ENCODE measurements at regions not wholly inside any gene's neighbourhood (a gene's known extent, or its start where the extent isn't known, plus 50 kb on each side); places are given as distances from the start of the nearest gene placed in this dataset.

- no peak for ATAC-seq (ENCODE audit: poor library complexity)
- no peaks in the 10 kb centered on the region for H3K4me1 ChIP-seq (ENCODE audit: insufficient read depth, low read length)
- ChIA-PET CTCF (no interaction called here), POLR2A (no interaction called here)
- H3K36me3 ChIP-seq (ENCODE audit: insufficient read depth, low read length): no peaks in the 10 kb centered on the region
- H3K4me3 ChIP-seq (ENCODE audit: low read length): no peak overlapping the region
- no peak for TF ChIP-seq CTCF (IDR thresholded peaks at IDR 0.05)
- Mint-ChIP-seq H3K9me3 (peaks cover 7% of the 10 kb centered on the region), H3K27me3 (no peaks in the 10 kb centered on the region), H3K4me3 (no peak overlapping the region), H3K27ac (no peak overlapping the region), H3K4me1 (ENCODE audit: low read depth) (no peaks in the 10 kb centered on the region), H3K36me3 (ENCODE audit: low read depth) (no peaks in the 10 kb centered on the region)
- peaks cover 0 to 3% of the 10 kb centered on the region in 2 experiments for H3K9me3 ChIP-seq (ENCODE audit: control insufficient read depth in 1 of 2, insufficient read depth in 1 of 2, low read length in 2 of 2)
- no peak for DNase-seq
- intact Hi-C loops (cut with DNase I, micrococcal nuclease): no loop called here
- H3K27me3 ChIP-seq (ENCODE audit: control insufficient read depth in 1 of 2, insufficient read depth in 2 of 2, low read length in 2 of 2): no peaks in the 10 kb centered on the region
- no peak overlapping the region for H3K27ac ChIP-seq (ENCODE audit: low read depth in 1 of 2, low read length in 2 of 2)
Measured at GRCh38 chr2:82237994-82238662, 1933.6 kb upstream of the LRRTM1 start.

GRCh38 chr2:82234283-82234874, 1929.8 kb upstream of the LRRTM1 start:
- POLR2A ChIA-PET: no interaction called here
- Mint-ChIP-seq H3K9me3 (peaks cover 2% of the 10 kb centered on the region), H3K27me3 (no peaks in the 10 kb centered on the region), H3K4me3 (no peak overlapping the region), H3K27ac (no peak overlapping the region), H3K4me1 (ENCODE audit: low read depth) (no peaks in the 10 kb centered on the region), H3K36me3 (ENCODE audit: low read depth) (no peaks in the 10 kb centered on the region)
- no peak overlapping the region for H3K27ac ChIP-seq (ENCODE audit: low read depth in 1 of 2, low read length in 2 of 2)
- DNase-seq: no peak
- no peak for TF ChIP-seq CTCF (IDR thresholded peaks at IDR 0.05)
- no peaks in the 10 kb centered on the region for H3K36me3 ChIP-seq (ENCODE audit: insufficient read depth, low read length)
- no peaks in the 10 kb centered on the region for H3K27me3 ChIP-seq (ENCODE audit: control insufficient read depth in 1 of 2, insufficient read depth in 2 of 2, low read length in 2 of 2)
- no peak for ATAC-seq (ENCODE audit: poor library complexity)
- H3K4me1 ChIP-seq (ENCODE audit: insufficient read depth, low read length): no peaks in the 10 kb centered on the region
- CTCF ChIA-PET: no interaction called here
- H3K9me3 ChIP-seq (ENCODE audit: control insufficient read depth in 1 of 2, insufficient read depth in 1 of 2, low read length in 2 of 2): peaks cover 0 to 3% of the 10 kb centered on the region in 2 experiments
- intact Hi-C loops (cut with DNase I, micrococcal nuclease): no loop called here
- no peak overlapping the region for H3K4me3 ChIP-seq (ENCODE audit: low read length)

- Histone ChIP-seq H3K27ac (ENCODE audit: low read depth in 1 of 2, low read length in 2 of 2) (no peak overlapping the region), H3K36me3 (ENCODE audit: insufficient read depth, low read length) (no peaks in the 10 kb centered on the region), H3K27me3 (ENCODE audit: control insufficient read depth in 1 of 2, insufficient read depth in 2 of 2, low read length in 2 of 2) (no peaks in the 10 kb centered on the region), H3K4me3 (ENCODE audit: low read length) (no peak overlapping the region), H3K9me3 (ENCODE audit: control insufficient read depth in 1 of 2, insufficient read depth in 1 of 2, low read length in 2 of 2) (peaks cover 0 to 3% of the 10 kb centered on the region in 2 experiments), H3K4me1 (ENCODE audit: insufficient read depth, low read length) (no peaks in the 10 kb centered on the region)
- Mint-ChIP-seq H3K27me3 (no peaks in the 10 kb centered on the region), H3K4me1 (ENCODE audit: low read depth) (no peaks in the 10 kb centered on the region), H3K4me3 (no peak overlapping the region), H3K27ac (no peak overlapping the region), H3K9me3 (peaks cover 2% of the 10 kb centered on the region), H3K36me3 (ENCODE audit: low read depth) (no peaks in the 10 kb centered on the region)
- no peak for TF ChIP-seq CTCF (IDR thresholded peaks at IDR 0.05)
- DNase-seq: no peak
- intact Hi-C loops (cut with DNase I, micrococcal nuclease): no loop called here
- CTCF ChIA-PET: no interaction called here
- POLR2A ChIA-PET: no interaction called here
- no peak for ATAC-seq (ENCODE audit: poor library complexity)
Measured at GRCh38 chr2:82233806-82234205, 1929.3 kb upstream of the LRRTM1 start.
